Caco-2 (cell line): ENCODE measurements at regions not wholly inside any gene's neighbourhood (a gene's known extent, or its start where the extent isn't known, plus 50 kb on each side); places are given as distances from the start of the nearest gene placed in this dataset.

Experiments
- BruUV-seq: library from RNA; stranded (reverse); fragments of 400-500 nt; replicated peaks from 2 replicates; lab custom pipeline; 2021; lab: Mats Ljungman, UMichigan
- CTCF ChIA-PET: fragments of 300-600 bp; sonication (Branson Sonifier 250); formaldehyde crosslinking; loops from one replicate; lab custom pipeline; 2022; ENCODE audit warnings: antibody characterized with exemption; lab: Charles Lee
- POLR2A ChIA-PET: fragments of 300-600 bp; sonication (Branson Sonifier 250); formaldehyde crosslinking; loops from one replicate; lab custom pipeline; 2022; ENCODE audit warnings: antibody characterized with exemption; lab: Charles Lee
- DNase-seq, 2 experiments: peaks; one replicate each; pipeline versions ENCODE4 v3.0.0 to v3.0.0-alpha.2; 2020 to 2022
- H3K27me3 ChIP-seq: replicated peaks from 2 replicates; pipeline ENCODE4 v1.6.0; 2011; ENCODE audit warnings: low read length; ENCODE audit not compliant: control insufficient read depth, insufficient read depth
- H3K36me3 ChIP-seq: 2 replicates; pipeline ENCODE4 v1.5.1; 2011; ENCODE audit warnings: low read length; ENCODE audit not compliant: control insufficient read depth, insufficient read depth
- H3K4me1 ChIP-seq: fragments of 250-450 bp; sonication (Bioruptor Pico); 2 replicates; pipeline ENCODE4 v1.5.1; 2020; ENCODE audit warnings: mild to moderate bottlenecking
- H3K4me3 ChIP-seq: 2 replicates; pipeline ENCODE4 v1.5.1; 2011; ENCODE audit warnings: low read depth, mild to moderate bottlenecking, control low read depth, low read length
- H3K9me3 ChIP-seq: fragments of 250-450 bp; sonication (Bioruptor Pico); 2 replicates; pipeline ENCODE4 v1.5.1; 2020; ENCODE audit warnings: mild to moderate bottlenecking, moderate library complexity
- H3K27ac Mint-ChIP-seq: one replicate; pipeline ENCODE4 v1.8.0; 2022; ENCODE audit warnings: mixed read lengths; ENCODE audit not compliant: unreplicated experiment
- H3K27me3 Mint-ChIP-seq: one replicate; pipeline ENCODE4 v1.8.0; 2022; ENCODE audit warnings: mixed read lengths; ENCODE audit not compliant: insufficient read depth, unreplicated experiment
- H3K36me3 Mint-ChIP-seq: one replicate; pipeline ENCODE4 v1.8.0; 2022; ENCODE audit warnings: mild to moderate bottlenecking, mixed read lengths; ENCODE audit not compliant: insufficient read depth, unreplicated experiment
- H3K4me1 Mint-ChIP-seq: one replicate; pipeline ENCODE4 v1.8.0; 2022; ENCODE audit warnings: low read depth, mixed read lengths; ENCODE audit not compliant: unreplicated experiment
- H3K4me3 Mint-ChIP-seq: one replicate; pipeline ENCODE4 v1.8.0; 2022; ENCODE audit warnings: mild to moderate bottlenecking, moderate library complexity, mixed read lengths; ENCODE audit not compliant: unreplicated experiment
- H3K9me3 Mint-ChIP-seq: one replicate; pipeline ENCODE4 v1.8.0; 2022; ENCODE audit warnings: mixed read lengths; ENCODE audit not compliant: unreplicated experiment
- CTCF ChIP-seq, 2 experiments: fragments of 200-600 bp in 1 of 2; IDR thresholded peaks; 1 replicate in 1 of 2; 2 replicates in 1 of 2; pipeline versions ENCODE4 v1.5.1 to v1.8.0; 2011 to 2022; ENCODE audit warnings: antibody characterized with exemption in 1 of 2, control low read depth in 1 of 2, inconsistent platforms in 1 of 2, low read depth in 1 of 2, low read length in 1 of 2, mild to moderate bottlenecking in 1 of 2, moderate library complexity in 1 of 2; ENCODE audit not compliant: insufficient read depth in 1 of 2, severe bottlenecking in 1 of 2, unreplicated experiment in 1 of 2
- intact Hi-C: fragments of 100-400 bp; cut with micrococcal nuclease; formaldehyde crosslinking; loops from one replicate; pipeline ENCODE4 v1.10.0; 2022; ENCODE audit not compliant: unreplicated experiment

- Mint-ChIP-seq H3K27me3 (peaks cover 4% of the 10 kb centered on the region), H3K4me3 (no peak overlapping the region), H3K9me3 (no peaks in the 10 kb centered on the region), H3K4me1 (no peaks in the 10 kb centered on the region), H3K27ac (no peak overlapping the region), H3K36me3 (no peaks in the 10 kb centered on the region)
- no peak overlapping the region for H3K4me3 ChIP-seq
- ChIA-PET POLR2A (no interaction called here), CTCF (interaction anchor here (0.7 to 2.0 kb wide), 2 partner anchors 19 to 48 kb away, joined by 3 to 38 read pairs; no protein-coding TSS in a partner anchor)
- H3K4me1 ChIP-seq, result no peaks in the 10 kb centered on the region
- H3K36me3 ChIP-seq, result no peaks in the 10 kb centered on the region
- TF ChIP-seq CTCF (IDR thresholded peaks at IDR 0.05; ENCODE audit: insufficient read depth in 1 of 2, low read depth in 1 of 2, low read length in 1 of 2, severe bottlenecking in 1 of 2, unreplicated experiment in 1 of 2), result peak; percentile 50 to 53
- H3K9me3 ChIP-seq, result no peaks in the 10 kb centered on the region
- peak; percentile 54 to 69 for DNase-seq
- BruUV-seq, result no TSS peak
- H3K27me3 ChIP-seq, result no peaks in the 10 kb centered on the region
- intact Hi-C loops, result loop anchor here (1.0 kb wide), 1 partner anchor 48 kb away; no protein-coding TSS in a partner anchor
Measured at GRCh38 chr1:101357444-101357986, 120.7 kb downstream of the S1PR1 start.

- POLR2A ChIA-PET, result no interaction called here
Measured at GRCh38 chr1:101360506-101360905, 123.7 kb downstream of the S1PR1 start.

GRCh38 chr1:101363891-101364318, 127.1 kb downstream of the S1PR1 start:
- H3K36me3 Mint-ChIP-seq, result no peaks in the 10 kb centered on the region
- POLR2A ChIA-PET, result no interaction called here
- no TSS peak for BruUV-seq

More at GRCh38 chr1:101360506-101360905, 123.7 kb downstream of the S1PR1 start:
- H3K27ac Mint-ChIP-seq, result no peak overlapping the region
- no TSS peak for BruUV-seq
- H3K9me3 ChIP-seq, result no peaks in the 10 kb centered on the region
- no peaks in the 10 kb centered on the region for H3K36me3 ChIP-seq
- no peak for TF ChIP-seq CTCF (IDR thresholded peaks at IDR 0.05; ENCODE audit: insufficient read depth in 1 of 2, low read depth in 1 of 2, low read length in 1 of 2, severe bottlenecking in 1 of 2, unreplicated experiment in 1 of 2)
- CTCF ChIA-PET, result no interaction called here
- H3K36me3 Mint-ChIP-seq, result no peaks in the 10 kb centered on the region
- no peak for DNase-seq
- H3K4me1 ChIP-seq, result no peaks in the 10 kb centered on the region
- no peak overlapping the region for H3K4me3 ChIP-seq
- no peaks in the 10 kb centered on the region for H3K4me1 Mint-ChIP-seq
- H3K27me3 Mint-ChIP-seq, result no peaks in the 10 kb centered on the region
- no peaks in the 10 kb centered on the region for H3K27me3 ChIP-seq
- no peak overlapping the region for H3K4me3 Mint-ChIP-seq
- intact Hi-C loops, result no loop called here
- no peaks in the 10 kb centered on the region for H3K9me3 Mint-ChIP-seq

More at GRCh38 chr1:101363891-101364318, 127.1 kb downstream of the S1PR1 start:
- no peaks in the 10 kb centered on the region for H3K27me3 Mint-ChIP-seq
- no peak for TF ChIP-seq CTCF (IDR thresholded peaks at IDR 0.05; ENCODE audit: insufficient read depth in 1 of 2, low read depth in 1 of 2, low read length in 1 of 2, severe bottlenecking in 1 of 2, unreplicated experiment in 1 of 2)
- H3K36me3 ChIP-seq, result no peaks in the 10 kb centered on the region
- no peaks in the 10 kb centered on the region for H3K9me3 ChIP-seq
- intact Hi-C loops, result no loop called here
- CTCF ChIA-PET, result no interaction called here
- H3K4me3 ChIP-seq, result no peak overlapping the region
- H3K4me3 Mint-ChIP-seq, result no peak overlapping the region
- no peaks in the 10 kb centered on the region for H3K4me1 Mint-ChIP-seq
- H3K27ac Mint-ChIP-seq, result no peak overlapping the region
- no peaks in the 10 kb centered on the region for H3K9me3 Mint-ChIP-seq
- no peaks in the 10 kb centered on the region for H3K27me3 ChIP-seq
- H3K4me1 ChIP-seq, result no peaks in the 10 kb centered on the region
- no peak for DNase-seq
